RPMI8226 (cell line): ENCODE measurements at regions not wholly inside any gene's neighbourhood (a gene's known extent, or its start where the extent isn't known, plus 50 kb on each side); places are given as distances from the start of the nearest gene placed in this dataset.

Experiments used
- DNase-seq: peaks from one replicate; pipeline ENCODE4 v3.0.0-alpha.2; 2015

- no peak for DNase-seq
Observed at GRCh38 chr10:8502573-8502972, 448.1 kb downstream of the GATA3 start.

DNA sequence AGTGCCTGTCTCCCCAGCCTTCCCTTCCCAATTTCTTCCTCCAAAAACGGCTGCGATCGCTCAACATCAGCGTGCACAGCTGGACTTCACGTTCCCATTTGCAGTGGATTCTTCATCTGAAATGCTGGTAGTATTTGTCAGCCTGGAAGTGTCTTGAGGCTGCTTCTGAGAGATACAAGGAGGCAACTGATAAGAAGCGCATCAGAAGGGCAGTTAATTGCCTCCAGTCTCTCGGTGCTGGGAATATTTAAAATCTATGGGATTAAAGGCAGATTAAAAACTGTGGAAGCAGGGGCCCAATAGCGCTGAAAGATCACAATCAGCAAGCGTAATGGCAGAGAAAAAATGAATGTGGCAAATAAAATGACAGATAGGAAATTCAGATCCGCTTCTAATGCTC, 450.0 kb downstream of the GATA3 start:
- DNase-seq: no peak

DNA sequence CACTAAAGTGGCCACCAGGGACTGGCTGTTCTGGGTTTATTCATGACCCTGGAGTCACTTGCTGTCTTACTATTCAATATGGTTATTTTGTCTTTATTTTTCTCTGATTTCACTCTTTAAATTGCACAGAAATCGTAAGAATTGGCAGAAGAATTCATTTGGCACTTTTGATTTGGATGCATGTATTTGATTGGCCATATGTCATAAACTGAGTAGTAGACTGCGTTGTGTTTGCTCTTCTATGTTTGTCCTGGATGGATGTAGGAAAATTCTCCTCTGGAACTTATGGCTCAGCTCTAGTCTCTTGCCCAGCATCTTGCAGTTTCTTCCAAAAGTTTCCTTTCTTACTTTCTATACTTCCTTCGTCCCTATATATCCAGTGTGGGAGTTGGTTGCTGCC, 452.7 kb downstream of the GATA3 start:
- no peak for DNase-seq

GRCh38 chr10:8508882-8509281, 454.4 kb downstream of the GATA3 start:
- no peak for DNase-seq

- DNase-seq: no peak
Observed at GRCh38 chr10:8510471-8510870, 456.0 kb downstream of the GATA3 start.

- DNase-seq: no peak
Observed at GRCh38 chr10:8511026-8511425, 456.5 kb downstream of the GATA3 start.

GRCh38 chr10:8513155-8514147, 459.0 kb downstream of the GATA3 start:
- no peak for DNase-seq

DNA sequence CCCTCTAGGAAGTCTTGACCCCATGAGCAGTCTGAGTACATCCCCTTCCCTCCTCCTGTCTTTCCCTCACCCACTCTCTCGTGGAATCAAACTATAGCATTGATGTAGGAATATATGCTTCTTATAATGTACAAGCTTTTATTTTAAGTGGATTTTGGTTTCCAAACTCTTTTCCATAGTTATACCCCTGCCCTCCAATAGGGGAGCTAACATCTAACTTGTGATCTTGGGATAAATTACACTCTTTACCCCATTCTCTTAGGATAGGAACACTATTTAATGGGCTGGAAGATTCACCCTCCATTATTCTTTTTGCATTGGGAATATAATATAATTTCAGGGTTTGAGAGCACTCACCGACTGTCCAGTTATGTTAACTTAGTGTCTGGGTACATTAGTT, 465.9 kb downstream of the GATA3 start:
- DNase-seq: no peak

DNA sequence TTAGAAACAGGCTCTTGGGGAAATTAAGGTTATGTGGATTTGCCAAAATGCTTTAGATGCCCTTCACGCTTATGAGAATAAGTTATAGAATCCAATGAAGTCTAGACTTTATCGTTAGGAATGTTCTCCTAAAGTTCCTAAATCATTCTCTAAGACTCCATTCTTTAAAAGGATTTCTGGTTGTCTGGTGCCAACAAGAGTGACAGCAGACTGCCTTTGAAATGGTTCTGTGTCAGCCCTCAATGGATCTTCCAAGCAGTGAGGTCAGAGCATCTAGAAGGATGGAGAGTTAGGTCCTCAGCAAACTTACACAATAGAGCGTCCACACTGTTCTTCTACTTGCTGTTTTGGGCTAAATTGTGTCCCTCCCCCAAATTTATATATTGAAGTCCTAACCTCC, 473.3 kb downstream of the GATA3 start:
- no peak for DNase-seq

GRCh38 chr10:8531116-8531515, 476.6 kb downstream of the GATA3 start:
- DNase-seq: no peak

- DNase-seq: no peak
Observed at GRCh38 chr10:8532647-8533046, 478.2 kb downstream of the GATA3 start.

DNA sequence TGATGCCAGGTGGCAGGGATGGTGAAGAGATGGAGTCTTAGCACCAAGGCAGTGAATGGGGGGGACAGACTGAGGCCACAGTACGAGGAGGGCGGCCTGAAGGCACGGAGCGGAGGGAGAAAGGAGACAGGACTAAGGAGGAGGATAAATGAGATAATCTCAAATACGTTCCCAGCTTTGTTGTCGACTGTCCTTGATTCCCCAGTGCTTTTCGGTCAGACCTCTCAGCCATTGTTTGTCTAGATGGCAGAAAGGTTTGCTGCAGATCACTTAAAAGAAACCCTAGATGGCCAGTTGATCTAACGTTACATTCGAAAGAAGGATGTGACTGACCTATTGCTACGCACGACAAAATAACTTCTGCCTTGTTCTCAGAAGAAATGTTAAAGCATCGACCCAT, 479.0 kb downstream of the GATA3 start:
- DNase-seq: no peak

DNA sequence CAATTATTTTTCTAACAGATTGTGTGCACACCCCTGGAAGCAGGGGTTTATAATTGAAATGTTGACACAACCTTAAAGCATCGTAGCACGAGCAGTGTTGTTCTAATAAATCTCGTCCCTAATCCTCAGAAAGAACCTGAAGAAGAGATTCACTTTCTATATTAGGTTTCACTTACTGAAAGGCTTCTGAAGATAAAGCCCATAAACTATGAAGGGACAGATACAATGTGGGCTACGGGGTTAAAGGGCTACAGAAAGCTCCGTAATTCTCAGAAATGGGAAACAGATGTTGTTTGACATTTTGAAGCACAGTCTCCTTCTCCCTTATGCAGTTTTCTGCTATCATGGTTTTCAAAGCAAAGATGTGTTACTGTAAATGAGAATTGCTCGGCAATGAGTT, 479.6 kb downstream of the GATA3 start:
- DNase-seq: no peak

- no peak for DNase-seq
Observed at GRCh38 chr10:8534891-8535290, 480.4 kb downstream of the GATA3 start.

GRCh38 chr10:8539056-8539455, 484.6 kb downstream of the GATA3 start:
- DNase-seq: no peak

GRCh38 chr10:8543361-8544056, 489.0 kb downstream of the GATA3 start:
- no peak for DNase-seq

DNA sequence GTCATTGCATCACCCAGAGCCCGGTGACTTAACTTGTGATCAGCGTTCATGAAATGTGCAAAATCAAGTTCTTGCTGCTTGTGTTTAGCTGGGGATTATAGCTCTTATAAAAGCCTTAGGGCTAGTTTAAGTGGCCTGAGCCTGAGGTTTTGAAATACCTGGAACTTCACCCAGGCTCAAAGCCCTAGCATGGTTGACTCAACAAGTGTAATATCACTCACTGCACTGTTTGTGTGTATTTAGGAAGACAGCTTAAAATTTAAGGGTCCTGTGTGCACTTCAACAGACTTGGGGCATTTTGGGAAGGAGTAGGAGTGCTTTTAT, 489.5 kb downstream of the GATA3 start:
- DNase-seq: no peak

DNA sequence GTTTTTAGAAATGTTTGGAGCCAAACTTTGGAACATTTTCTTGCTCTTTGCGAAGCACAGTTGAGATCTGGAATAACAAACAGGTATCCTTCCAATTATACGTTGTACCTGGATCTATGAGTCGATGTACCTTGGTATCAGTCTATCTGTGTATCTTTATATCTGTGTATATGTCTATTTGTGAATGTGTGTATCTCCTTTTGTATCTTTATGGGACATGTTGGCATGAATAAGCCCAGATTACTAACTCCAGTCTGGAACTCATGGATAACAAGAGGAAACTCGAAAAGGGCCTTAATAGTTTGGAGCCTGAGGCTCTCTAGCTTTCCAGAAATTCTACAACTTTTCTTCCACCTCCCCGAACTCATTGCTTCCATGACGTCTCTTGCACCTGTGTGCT, 490.0 kb downstream of the GATA3 start:
- no peak for DNase-seq

- DNase-seq: no peak
Observed at GRCh38 chr10:8554574-8554973, 500.1 kb downstream of the GATA3 start.

- no peak for DNase-seq
Observed at GRCh38 chr10:8556321-8556720, 501.8 kb downstream of the GATA3 start.

GRCh38 chr10:8563478-8563877, 509.0 kb downstream of the GATA3 start:
- no peak for DNase-seq

DNA sequence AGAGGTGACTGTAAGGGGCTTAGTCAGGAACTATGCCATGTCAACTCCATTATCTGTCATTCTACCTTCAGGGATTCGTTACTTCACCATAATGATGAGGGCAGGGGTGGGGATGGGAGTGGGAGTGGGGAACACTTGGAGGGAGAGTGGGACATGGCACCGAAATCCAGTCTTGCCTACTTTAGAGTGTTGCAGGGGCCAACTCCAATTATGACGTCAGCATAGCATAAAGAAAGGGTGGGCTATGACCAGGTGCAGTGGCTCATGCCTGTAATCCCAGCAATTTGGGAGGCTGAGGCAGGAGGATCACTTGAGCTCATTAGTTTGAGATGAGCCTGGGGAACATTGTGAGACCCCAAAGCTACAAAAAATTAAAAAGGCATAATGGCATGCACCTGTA, 512.2 kb downstream of the GATA3 start:
- no peak for DNase-seq

GRCh38 chr10:8568401-8568800, 513.9 kb downstream of the GATA3 start:
- no peak for DNase-seq

DNA sequence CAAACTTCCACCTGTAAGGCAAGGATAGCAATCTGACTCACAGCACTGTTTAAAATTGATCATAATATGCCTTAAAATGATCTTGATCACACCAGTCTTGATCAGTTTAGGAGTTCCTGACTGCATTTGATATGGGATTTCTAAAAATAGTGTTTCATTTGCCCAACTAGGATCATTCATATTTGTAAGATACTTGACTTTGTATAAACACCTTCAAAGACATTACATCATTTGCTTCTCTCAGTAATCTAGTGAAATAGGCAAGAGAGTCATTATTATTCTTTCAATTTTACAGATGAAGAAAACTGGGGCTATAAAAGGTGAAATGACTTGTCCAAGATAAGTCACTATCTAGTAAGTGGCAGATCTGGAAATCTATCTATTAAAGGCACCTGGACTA, 521.1 kb downstream of the GATA3 start:
- DNase-seq: no peak

- no peak for DNase-seq
Observed at GRCh38 chr10:8576281-8576680, 521.8 kb downstream of the GATA3 start.
